ENCODE measurements at regions not wholly inside any gene's neighbourhood (a gene's known extent, or its start where the extent isn't known, plus 50 kb on each side); places are given as distances from the start of the nearest gene placed in this dataset.

DNA sequence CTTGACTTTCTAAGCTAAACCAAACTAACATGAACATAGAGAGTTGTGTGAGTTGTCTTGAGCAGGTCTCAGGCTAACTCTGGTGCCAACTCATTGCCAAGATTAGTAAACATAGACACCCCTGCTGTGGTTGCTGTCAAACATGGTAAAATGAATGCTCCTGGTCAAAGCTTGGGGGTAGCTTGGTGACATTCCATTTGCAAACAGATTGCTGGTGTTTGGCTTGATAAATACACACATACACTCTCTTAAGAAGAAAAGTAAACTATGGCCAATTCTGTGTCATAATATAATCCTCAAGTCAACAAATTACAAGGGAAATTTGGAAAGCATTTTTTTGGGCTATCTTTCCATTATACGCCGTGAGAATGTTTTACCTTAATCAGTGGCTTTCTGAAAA is 386.4 kb upstream of the PDE3A start:
- H3K27me3 Mint-ChIP-seq (ENCODE audit: insufficient read depth), result no peaks in the 10 kb centered on the region
- H3K27ac Mint-ChIP-seq, result no peak overlapping the region
- H3K36me3 Mint-ChIP-seq (ENCODE audit: low read depth), result no peaks in the 10 kb centered on the region
- peaks cover 9% of the 10 kb centered on the region for H3K9me3 Mint-ChIP-seq
- H3K4me1 Mint-ChIP-seq (ENCODE audit: low read depth), result no peaks in the 10 kb centered on the region
- no peak overlapping the region for H3K4me3 Mint-ChIP-seq
- intact Hi-C loops (cut with micrococcal nuclease), result no loop called here
- no peak for DNase-seq (ENCODE audit: low spot score)

DNA sequence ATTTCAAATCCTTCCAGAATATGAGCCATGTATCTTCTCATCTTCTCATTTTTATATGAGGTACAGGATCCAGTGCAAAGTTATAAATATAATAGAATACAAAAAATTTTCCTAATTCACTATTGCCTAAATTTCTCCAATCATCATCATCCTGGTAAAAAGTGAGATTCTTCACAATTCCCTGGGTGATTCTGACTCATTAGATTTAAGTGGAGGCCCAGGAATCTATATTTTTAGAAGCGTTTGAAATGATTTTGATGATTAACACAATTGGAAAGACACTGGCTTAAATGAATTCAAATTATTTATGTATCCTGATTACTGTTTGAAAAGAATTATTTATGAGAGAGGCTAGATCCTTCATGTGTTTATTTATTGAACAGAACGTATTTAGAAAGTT is 380.3 kb upstream of the PDE3A start:
- Mint-ChIP-seq H3K36me3 (ENCODE audit: low read depth) (no peaks in the 10 kb centered on the region), H3K4me3 (no peak overlapping the region), H3K27me3 (ENCODE audit: insufficient read depth) (no peaks in the 10 kb centered on the region), H3K4me1 (ENCODE audit: low read depth) (no peaks in the 10 kb centered on the region), H3K27ac (no peak overlapping the region), H3K9me3 (peaks cover 11% of the 10 kb centered on the region)
- no peak for DNase-seq (ENCODE audit: low spot score)
- intact Hi-C loops (cut with micrococcal nuclease), result no loop called here

DNA sequence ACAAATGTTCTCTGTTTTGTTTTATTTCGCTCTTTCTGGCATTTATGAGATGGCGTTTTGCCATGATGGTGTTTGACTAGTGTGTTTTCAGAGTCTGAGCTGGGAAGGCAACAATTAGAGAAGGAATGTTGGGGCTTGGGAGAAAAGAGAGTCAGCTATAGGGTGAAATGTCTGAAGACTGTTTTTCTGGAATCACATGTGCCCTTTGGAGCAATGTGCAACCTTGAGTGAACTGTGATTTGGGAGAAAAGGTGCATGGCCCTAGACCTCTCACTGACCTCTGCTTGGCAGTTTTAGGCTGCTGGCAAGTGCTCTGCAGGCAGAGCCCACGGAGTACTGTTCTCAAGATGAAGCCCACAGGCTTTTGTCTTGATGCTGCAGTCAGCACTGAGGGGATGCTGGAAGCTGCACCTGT is 379.9 kb upstream of the PDE3A start:
- no peak for DNase-seq (ENCODE audit: low spot score)
- H3K4me3 Mint-ChIP-seq, result no peak overlapping the region
- peaks cover 13% of the 10 kb centered on the region for H3K9me3 Mint-ChIP-seq
- H3K4me1 Mint-ChIP-seq (ENCODE audit: low read depth), result no peaks in the 10 kb centered on the region
- H3K27me3 Mint-ChIP-seq (ENCODE audit: insufficient read depth), result no peaks in the 10 kb centered on the region
- intact Hi-C loops (cut with micrococcal nuclease), result no loop called here
- H3K36me3 Mint-ChIP-seq (ENCODE audit: low read depth), result no peaks in the 10 kb centered on the region
- H3K27ac Mint-ChIP-seq, result no peak overlapping the region

DNA sequence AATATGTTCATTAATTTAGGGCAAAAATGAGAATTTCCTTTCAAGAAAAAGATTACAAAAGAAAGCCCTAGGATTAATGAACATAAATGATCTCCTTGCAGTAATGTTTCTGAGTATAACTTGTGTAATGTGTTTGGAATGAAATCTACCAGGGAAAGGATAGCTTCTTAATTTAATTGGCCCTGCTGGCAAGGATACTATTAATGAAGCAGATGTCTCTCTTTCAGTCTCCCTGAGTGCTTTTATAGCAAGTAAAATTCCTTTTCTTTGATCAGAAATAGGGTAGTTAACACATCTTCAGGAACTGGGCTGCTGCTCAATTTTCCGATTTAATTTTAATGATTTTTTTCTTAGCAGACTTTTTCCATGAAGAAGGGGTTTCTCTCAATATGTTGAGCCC is 379.4 kb upstream of the PDE3A start:
- no peak for DNase-seq (ENCODE audit: low spot score)
- no peak overlapping the region for H3K27ac Mint-ChIP-seq
- H3K4me3 Mint-ChIP-seq, result no peak overlapping the region
- H3K9me3 Mint-ChIP-seq, result peaks cover 17% of the 10 kb centered on the region
- no peaks in the 10 kb centered on the region for H3K27me3 Mint-ChIP-seq (ENCODE audit: insufficient read depth)
- H3K36me3 Mint-ChIP-seq (ENCODE audit: low read depth), result no peaks in the 10 kb centered on the region
- no peaks in the 10 kb centered on the region for H3K4me1 Mint-ChIP-seq (ENCODE audit: low read depth)
- intact Hi-C loops (cut with micrococcal nuclease), result no loop called here

DNA sequence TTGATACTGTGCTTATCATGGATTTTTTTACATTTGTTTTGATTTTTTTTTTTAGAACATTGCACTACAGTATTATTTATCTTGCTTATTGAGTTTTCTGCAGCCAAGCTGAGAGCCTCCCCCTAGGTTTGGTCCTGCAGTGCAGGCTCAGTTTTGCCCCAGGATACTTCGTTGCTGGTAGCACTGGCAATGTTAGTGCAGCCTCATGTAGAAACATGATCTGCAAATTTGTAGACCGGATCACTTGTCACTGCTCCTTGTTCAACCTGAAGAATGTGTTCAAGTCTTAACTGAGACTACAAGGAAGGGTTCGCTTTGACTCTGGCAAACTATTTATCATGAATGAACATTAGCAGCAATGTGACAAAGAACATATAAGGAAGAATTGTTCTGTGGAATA is 377.2 kb upstream of the PDE3A start:
- H3K4me1 Mint-ChIP-seq (ENCODE audit: low read depth), result no peaks in the 10 kb centered on the region
- no peak overlapping the region for H3K27ac Mint-ChIP-seq
- DNase-seq (ENCODE audit: low spot score), result no peak
- H3K27me3 Mint-ChIP-seq (ENCODE audit: insufficient read depth), result no peaks in the 10 kb centered on the region
- H3K9me3 Mint-ChIP-seq, result peaks cover 13% of the 10 kb centered on the region
- H3K4me3 Mint-ChIP-seq, result no peak overlapping the region
- H3K36me3 Mint-ChIP-seq (ENCODE audit: low read depth), result no peaks in the 10 kb centered on the region
- intact Hi-C loops (cut with micrococcal nuclease), result no loop called here

DNA sequence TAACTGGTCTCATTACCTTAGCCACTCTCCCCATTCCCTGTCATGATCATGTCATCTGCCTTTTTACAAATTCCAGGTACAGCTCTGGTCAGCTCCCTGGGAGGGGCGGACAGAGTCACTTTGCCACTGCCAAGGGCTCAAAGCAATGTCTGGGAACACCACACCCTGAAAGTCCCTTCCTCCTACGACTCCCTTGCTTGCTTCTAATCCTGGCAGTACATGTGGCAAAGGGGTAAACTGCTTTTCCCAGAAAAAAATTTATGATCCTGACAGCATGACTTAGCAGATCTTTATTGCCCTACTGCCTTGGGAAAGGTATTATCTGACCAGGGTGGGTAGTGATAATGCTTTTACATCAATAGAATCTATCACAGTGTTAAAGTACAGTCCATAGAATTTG is 376.0 kb upstream of the PDE3A start:
- intact Hi-C loops (cut with micrococcal nuclease), result no loop called here
- no peak for DNase-seq (ENCODE audit: low spot score)
- H3K27me3 Mint-ChIP-seq (ENCODE audit: insufficient read depth), result no peaks in the 10 kb centered on the region
- H3K4me3 Mint-ChIP-seq, result no peak overlapping the region
- peaks cover 10% of the 10 kb centered on the region for H3K9me3 Mint-ChIP-seq
- H3K4me1 Mint-ChIP-seq (ENCODE audit: low read depth), result no peaks in the 10 kb centered on the region
- H3K36me3 Mint-ChIP-seq (ENCODE audit: low read depth), result no peaks in the 10 kb centered on the region
- H3K27ac Mint-ChIP-seq, result no peak overlapping the region

DNA sequence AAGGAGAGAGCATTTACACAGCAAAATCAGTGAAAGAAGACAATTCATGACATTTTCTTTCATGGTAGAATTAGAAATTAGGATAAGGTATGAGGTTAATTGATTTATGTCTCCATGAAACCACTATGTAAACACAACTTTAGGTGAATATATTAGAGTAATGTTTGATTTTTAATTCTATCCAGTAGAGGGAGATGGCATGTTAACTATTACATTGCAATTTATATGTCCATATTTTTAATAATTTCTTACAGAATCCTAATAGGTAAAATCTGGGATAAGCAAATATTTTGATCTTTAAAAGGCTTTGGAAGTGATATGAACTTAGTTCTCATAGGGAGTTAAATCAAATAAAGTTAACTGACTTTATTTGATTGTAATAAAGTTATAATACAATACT is 373.4 kb upstream of the PDE3A start:
- Mint-ChIP-seq H3K4me1 (ENCODE audit: low read depth) (no peaks in the 10 kb centered on the region), H3K36me3 (ENCODE audit: low read depth) (no peaks in the 10 kb centered on the region), H3K27ac (no peak overlapping the region), H3K4me3 (no peak overlapping the region), H3K27me3 (ENCODE audit: insufficient read depth) (no peaks in the 10 kb centered on the region), H3K9me3 (peaks cover 5% of the 10 kb centered on the region)
- no peak for DNase-seq (ENCODE audit: low spot score)
- intact Hi-C loops (cut with micrococcal nuclease), result no loop called here

DNA sequence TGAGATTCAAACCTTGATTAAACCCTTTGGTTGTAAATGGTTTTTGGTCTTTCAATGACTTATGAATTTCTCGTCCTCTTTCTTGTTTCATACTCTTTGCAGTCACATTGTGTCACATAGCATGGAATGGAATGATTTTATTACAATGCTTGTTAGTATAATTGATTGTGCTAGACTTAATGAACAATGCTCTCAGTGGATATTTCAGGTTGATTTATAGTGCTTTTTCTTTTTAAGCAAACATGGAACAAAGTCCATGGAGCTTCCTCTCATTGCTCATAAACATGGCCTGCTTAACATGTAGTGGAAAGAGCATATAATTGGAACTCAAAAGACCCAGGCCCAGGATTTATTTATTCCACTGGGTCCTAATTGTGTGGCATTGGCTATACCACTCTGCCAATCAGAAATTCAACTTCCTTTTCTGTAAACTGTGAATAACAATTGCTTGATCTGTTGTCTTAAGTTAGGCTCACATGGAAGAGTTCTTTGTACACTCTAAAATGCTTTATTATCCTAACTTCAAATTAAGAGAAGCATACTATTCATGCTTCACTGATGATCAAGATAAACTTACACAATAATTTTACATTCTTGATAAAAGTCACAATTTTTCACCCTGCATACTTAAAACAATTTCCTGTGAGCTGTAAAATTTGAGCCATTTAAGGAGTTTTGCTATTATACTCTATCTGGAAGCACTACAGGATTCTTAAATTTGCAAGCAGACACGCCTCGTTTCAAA is 370.5 kb upstream of the PDE3A start:
- Mint-ChIP-seq H3K27me3 (ENCODE audit: insufficient read depth) (no peaks in the 10 kb centered on the region), H3K36me3 (ENCODE audit: low read depth) (no peaks in the 10 kb centered on the region), H3K4me1 (ENCODE audit: low read depth) (no peaks in the 10 kb centered on the region), H3K27ac (no peak overlapping the region), H3K4me3 (no peak overlapping the region), H3K9me3 (peaks cover 5% of the 10 kb centered on the region)
- no peak for DNase-seq (ENCODE audit: low spot score)
- intact Hi-C loops (cut with micrococcal nuclease), result no loop called here

DNA sequence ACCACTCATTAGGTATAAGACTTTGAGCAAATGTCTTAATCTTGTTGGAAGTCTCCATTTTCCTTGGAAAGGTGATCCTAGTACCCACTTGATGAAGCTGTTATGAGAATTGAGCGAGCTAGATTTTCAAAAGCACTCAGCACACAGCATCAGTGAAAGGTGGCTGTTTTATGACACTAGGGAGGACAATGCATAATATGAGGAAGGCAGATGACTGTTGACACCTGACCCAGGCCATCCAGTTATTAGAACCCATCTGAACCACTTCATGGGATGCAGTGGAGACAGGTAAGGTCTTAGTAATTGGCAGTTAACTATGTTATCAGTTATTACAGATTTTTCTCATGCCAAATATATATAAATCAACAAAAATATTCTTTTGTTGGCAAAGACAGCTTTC is 369.9 kb upstream of the PDE3A start:
- H3K9me3 Mint-ChIP-seq, result peaks cover 4% of the 10 kb centered on the region
- H3K27ac Mint-ChIP-seq, result no peak overlapping the region
- intact Hi-C loops (cut with micrococcal nuclease), result no loop called here
- no peaks in the 10 kb centered on the region for H3K4me1 Mint-ChIP-seq (ENCODE audit: low read depth)
- no peak overlapping the region for H3K4me3 Mint-ChIP-seq
- no peaks in the 10 kb centered on the region for H3K27me3 Mint-ChIP-seq (ENCODE audit: insufficient read depth)
- no peaks in the 10 kb centered on the region for H3K36me3 Mint-ChIP-seq (ENCODE audit: low read depth)
- no peak for DNase-seq (ENCODE audit: low spot score)

DNA sequence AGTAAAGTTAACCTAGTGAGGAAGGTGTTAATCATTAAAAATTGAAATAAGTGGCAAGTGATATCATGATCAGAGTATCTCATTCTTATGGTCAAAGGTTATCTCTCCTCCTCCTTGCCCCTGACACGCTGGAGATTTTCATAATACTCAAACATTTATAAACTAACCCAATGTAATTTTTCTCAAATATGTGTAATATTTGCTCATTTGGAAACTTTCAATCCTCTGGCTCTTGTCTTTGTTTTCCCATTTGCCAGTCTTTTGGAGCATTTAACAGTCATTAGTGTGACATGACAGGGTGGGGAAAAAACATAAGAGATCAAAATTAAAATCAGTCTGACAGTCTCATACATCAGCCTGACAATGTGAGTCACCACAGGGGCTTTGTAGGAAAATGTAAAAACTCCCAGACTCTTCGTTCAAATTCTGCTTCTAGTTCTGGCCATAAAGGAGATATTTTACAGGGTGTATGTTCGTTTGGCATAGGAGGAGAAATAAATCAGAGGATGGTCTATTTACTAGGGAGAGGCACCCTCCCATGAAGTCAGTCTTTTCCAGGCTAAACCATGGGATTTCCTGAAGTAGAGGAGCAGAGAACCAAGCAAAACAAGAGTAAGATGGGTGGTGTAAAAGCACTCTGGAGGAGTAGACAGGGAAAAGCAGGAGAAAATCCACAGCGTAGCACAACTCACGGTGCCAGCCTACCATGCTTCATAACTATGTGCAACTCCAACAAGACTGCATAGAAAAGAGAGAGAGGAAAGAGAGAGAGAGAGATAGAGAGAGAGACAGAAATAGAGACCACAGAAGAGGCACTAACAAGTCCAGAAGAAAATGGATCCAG is 369.2 kb upstream of the PDE3A start:
- Mint-ChIP-seq H3K27me3 (ENCODE audit: insufficient read depth) (no peaks in the 10 kb centered on the region), H3K9me3 (no peaks in the 10 kb centered on the region), H3K27ac (no peak overlapping the region), H3K4me3 (no peak overlapping the region), H3K4me1 (ENCODE audit: low read depth) (no peaks in the 10 kb centered on the region), H3K36me3 (ENCODE audit: low read depth) (no peaks in the 10 kb centered on the region)
- intact Hi-C loops (cut with micrococcal nuclease), result no loop called here
- no peak for DNase-seq (ENCODE audit: low spot score)

DNA sequence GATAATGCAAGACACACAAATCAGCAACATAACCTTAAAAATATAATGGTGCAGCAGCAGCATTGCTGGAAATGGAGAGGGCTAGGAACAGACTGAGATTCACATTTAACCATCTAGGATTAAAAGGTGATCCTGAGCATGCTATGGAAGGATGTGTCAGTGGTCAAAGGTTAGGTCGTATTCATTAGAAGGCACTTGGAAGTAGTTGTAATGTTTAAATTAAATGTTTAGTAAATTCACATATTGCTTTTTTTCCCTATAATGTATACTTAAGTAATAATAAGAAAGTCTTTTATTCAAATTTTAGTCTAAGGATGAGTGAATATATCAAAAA is 368.6 kb upstream of the PDE3A start:
- Mint-ChIP-seq H3K36me3 (ENCODE audit: low read depth) (no peaks in the 10 kb centered on the region), H3K27ac (no peak overlapping the region), H3K4me1 (ENCODE audit: low read depth) (no peaks in the 10 kb centered on the region), H3K27me3 (ENCODE audit: insufficient read depth) (no peaks in the 10 kb centered on the region), H3K9me3 (no peaks in the 10 kb centered on the region), H3K4me3 (no peak overlapping the region)
- DNase-seq (ENCODE audit: low spot score), result no peak
- intact Hi-C loops (cut with micrococcal nuclease), result no loop called here

DNA sequence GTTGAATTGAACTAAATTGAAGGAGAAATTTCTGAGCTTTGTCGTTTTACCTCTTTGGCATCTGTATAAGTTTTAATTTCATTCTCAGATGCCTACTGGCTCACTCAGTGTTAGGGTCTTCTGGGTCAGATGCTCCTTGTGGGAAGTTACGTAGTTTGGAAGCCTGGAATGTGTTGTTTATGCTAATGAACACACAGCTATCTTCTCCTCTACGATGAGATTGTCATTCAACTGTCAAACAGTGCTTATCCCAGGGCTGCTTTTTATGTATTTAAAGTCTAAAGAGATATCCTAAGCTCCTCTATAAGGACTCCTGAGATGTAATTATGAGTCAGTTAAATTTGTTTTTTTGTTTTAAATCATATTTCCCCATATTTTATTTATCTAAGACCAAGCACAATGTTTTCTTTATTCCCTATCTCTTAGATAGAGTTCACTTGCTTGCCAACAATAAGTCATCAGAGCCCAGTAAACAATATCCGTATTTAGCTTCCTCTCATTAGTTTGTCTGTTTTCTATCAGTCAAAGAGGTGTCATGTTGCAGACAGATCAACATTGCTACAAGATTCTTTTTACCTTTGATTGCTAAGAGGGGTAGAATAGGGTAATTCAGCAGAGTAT is 368.0 kb upstream of the PDE3A start:
- Mint-ChIP-seq H3K4me3 (no peak overlapping the region), H3K27ac (no peak overlapping the region), H3K4me1 (ENCODE audit: low read depth) (no peaks in the 10 kb centered on the region), H3K27me3 (ENCODE audit: insufficient read depth) (no peaks in the 10 kb centered on the region), H3K36me3 (ENCODE audit: low read depth) (no peaks in the 10 kb centered on the region), H3K9me3 (no peaks in the 10 kb centered on the region)
- DNase-seq (ENCODE audit: low spot score), result no peak
- intact Hi-C loops (cut with micrococcal nuclease), result no loop called here

DNA sequence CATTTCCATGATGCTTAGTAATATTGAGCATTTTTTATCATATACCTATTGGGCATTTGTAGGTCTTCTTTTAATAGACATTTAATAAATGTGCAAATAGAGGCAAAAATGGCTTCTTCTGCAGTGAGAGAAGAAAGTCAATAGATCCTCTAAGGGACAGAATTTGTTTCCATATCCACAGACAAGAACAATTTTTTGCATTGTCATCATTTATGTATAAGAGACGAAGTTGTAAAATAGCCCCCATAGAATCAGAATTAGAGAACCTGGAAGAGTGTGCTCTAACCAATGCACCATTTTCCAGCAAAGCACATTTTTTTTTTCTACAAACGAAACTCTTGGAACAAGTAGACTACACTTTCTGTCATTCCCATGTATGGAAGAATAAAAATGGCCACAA is 365.1 kb upstream of the PDE3A start:
- Mint-ChIP-seq H3K9me3 (no peaks in the 10 kb centered on the region), H3K27me3 (ENCODE audit: insufficient read depth) (no peaks in the 10 kb centered on the region), H3K27ac (no peak overlapping the region), H3K4me3 (no peak overlapping the region), H3K36me3 (ENCODE audit: low read depth) (no peaks in the 10 kb centered on the region), H3K4me1 (ENCODE audit: low read depth) (no peaks in the 10 kb centered on the region)
- intact Hi-C loops (cut with micrococcal nuclease), result no loop called here
- DNase-seq (ENCODE audit: low spot score), result no peak
